Vagina (tissue), 2 donors: ENCODE measurements at regions not wholly inside any gene's neighbourhood (a gene's known extent, or its start where the extent isn't known, plus 50 kb on each side); places are given as distances from the start of the nearest gene placed in this dataset.

Experiments
- CTCF ChIP-seq, 3 experiments: fragments of 450-650 bp in 2 of 3; fragments of 200-600 bp in 1 of 3; sonication (generic) in 1 of 3; IDR thresholded peaks; one replicate each; pipeline ENCODE4 v1.5.1; 2017 to 2019; ENCODE audit warnings: antibody characterized with exemption in 3 of 3, mild to moderate bottlenecking in 2 of 3, moderate library complexity in 2 of 3
- POLR2A ChIP-seq, 2 donors: fragments of 450-650 bp; IDR thresholded peaks; one replicate each; pipeline ENCODE4 v1.6.1; 2017; ENCODE audit warnings: antibody characterized with exemption in 2 of 2, mild to moderate bottlenecking in 2 of 2, moderate library complexity in 2 of 2

GRCh38 chr6:6984585-6985366, 123.0 kb upstream of the RREB1 start:
- TF ChIP-seq POLR2A (IDR thresholded peaks at IDR 0.05) (no peak), CTCF (IDR thresholded peaks at IDR 0.05) (no peak)
